GM18520 (cell line): ENCODE measurements at regions not wholly inside any gene's neighbourhood (a gene's known extent, or its start where the extent isn't known, plus 50 kb on each side); places are given as distances from the start of the nearest gene placed in this dataset.
"Not testable (repeated sequence)": the region's sequence is repeated elsewhere in the genome, so short reads cannot be mapped to it uniquely, and the experiment has no call there.

Experiments used
- ATAC-seq: cut with Tn5 transposase; IDR thresholded peaks from one replicate; pipeline ENCODE4 v1.9.1; 2021; ENCODE audit not compliant: unreplicated experiment

GRCh38 chr21:31417214-31417613 lies 73.2 kb upstream of the TIAM1 start:
- ATAC-seq: not testable (repeated sequence)

DNA sequence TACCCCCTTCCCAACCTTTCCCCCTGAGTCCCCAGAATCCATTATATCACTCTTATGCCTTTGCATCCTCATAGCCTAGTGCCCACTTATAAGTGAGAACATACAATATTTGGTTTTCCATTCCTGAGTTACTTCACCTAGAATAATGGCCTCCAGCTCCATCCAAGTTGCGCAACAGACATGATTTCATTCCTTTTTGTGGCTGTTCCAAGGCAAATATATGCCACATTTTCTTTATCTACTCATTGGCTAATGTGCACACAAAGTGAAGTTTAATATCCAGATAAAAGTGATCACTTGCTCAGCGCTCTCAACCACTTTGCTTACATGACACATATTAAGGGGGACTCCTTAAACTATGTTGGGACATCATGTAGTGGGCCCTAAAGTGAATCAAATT lies 72.4 kb upstream of the TIAM1 start:
- no peak for ATAC-seq

DNA sequence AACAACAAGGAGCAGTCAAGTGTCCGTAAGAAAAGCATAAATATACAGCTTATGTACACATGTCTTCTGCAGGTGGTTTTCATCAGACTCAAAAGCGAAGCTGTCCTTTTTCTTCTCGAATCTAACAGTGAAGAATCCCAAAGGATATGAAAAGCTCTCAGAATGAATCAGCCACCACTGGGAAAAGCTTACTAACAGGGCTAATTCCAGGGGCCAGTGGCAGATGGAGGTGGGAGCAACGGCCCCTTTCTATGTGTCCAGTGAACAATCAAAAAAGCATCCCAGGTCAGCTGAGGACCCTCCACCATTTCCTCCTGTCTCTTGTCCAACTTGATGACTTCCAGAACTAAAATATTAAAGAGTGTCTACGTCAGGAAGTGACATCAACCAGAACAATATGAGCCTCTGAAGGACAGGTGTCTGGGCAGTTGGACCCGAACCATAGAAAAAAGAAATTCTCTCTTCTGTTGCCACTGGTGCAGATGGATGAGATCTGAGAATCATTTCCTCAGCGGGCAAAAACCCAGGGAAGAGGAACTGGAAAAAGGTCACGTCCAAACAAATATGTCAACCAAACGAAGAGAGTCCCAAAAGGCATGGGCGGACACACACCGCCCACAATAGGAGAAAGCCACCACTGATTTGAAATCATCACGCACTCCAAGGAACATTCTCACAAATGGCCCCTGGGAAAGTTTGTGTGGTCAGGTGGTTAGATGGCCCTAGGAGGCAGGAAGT lies 70.4 kb upstream of the TIAM1 start:
- no peak for ATAC-seq

GRCh38 chr21:31413698-31414097 lies 69.6 kb upstream of the TIAM1 start:
- ATAC-seq: no peak

- ATAC-seq: no peak
These were observed 66.6 kb upstream of the TIAM1 start for GRCh38 chr21:31410499-31411131.

GRCh38 chr21:31409831-31410487 lies 65.9 kb upstream of the TIAM1 start:
- no peak for ATAC-seq

DNA sequence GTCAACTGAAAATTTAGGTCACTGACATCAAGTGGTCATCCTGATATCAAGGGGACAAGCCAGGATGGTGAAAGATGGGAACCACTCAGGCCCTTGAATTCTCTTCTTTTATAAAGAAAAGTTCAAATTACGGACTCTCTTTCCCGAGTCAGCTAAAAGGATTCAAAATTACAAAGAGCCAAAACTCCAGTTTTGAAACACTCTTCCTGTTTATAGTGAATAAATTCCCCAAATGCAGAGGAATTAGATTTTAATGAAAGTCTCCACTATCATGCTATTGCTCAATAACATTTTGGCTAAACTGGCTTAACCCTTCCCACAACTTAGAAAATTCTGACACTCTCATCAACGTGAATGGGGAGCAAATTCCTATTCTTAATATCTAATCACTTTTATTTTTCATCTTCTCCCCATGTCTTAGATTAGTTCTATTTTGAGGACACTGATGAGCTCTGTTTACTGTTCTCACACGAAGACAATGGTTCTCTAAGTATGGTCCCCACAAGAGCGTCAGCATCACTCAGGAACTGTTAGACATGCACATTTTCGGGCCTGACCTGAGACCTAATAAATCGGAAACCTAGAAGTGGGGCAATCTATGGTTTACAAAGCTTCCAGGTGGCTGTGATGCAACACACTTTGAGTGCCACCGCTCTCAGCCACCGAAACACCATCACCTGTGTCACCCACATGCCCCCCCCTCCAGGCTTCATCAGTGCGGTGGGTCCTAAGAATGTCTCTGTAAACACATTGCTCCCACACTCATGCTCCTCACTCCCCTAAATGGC lies 64.4 kb upstream of the TIAM1 start:
- no peak for ATAC-seq

DNA sequence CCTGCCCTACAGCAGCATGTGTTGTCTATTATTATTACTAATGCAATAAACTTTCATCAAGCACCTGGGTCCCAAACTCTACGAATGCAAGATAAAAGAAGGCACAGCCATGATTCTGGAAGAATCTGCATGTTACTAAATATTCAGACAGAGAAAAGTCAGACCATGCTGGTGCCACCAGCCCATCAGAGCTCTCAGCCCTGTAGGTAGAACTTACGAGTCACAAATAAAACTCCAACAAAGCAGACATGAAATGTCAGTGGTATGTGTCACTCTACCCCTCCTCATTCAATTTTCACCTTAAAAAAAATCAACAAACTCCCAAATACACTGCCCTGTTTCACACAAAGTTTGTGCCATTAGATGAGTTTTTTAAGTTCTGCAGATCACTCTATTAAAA lies 62.4 kb upstream of the TIAM1 start:
- no peak for ATAC-seq

- no peak for ATAC-seq
These were observed 61.5 kb upstream of the TIAM1 start for GRCh38 chr21:31405604-31406003.

DNA sequence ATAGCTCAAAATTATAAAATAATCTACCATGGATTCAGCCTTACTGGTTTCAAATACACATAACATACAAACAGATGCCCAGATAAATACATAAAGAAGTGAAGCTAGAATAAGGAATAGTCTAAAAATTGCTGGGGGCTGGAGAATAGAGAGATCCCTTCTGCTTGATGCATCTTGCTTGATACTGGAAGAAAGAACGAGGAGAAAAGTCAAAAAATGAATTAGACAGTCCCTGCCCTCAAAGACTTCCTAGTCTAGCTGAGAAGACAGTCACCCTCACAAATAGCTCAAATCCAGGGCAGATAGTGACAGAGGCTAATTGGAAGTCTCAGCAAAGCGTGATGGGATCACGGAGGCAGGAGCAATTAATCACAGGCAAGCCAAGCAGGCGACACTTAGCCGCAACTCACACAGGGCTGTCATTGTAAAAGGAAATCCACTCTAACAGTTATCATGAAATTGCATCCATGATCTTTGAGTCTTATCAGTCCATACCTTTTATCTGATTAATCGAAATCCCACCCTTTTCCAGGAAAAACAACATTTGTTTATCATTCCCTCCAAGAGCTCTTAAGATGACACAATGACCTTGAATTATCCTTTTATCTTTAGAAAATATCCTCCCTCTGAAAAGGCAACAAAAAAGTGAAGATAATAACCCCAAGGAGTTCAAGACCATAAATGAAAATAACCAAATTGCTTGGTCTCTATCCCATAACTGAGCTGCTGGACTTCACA lies 59.7 kb upstream of the TIAM1 start:
- no peak for ATAC-seq

GRCh38 chr21:31399591-31399990 lies 55.5 kb upstream of the TIAM1 start:
- ATAC-seq: no peak

DNA sequence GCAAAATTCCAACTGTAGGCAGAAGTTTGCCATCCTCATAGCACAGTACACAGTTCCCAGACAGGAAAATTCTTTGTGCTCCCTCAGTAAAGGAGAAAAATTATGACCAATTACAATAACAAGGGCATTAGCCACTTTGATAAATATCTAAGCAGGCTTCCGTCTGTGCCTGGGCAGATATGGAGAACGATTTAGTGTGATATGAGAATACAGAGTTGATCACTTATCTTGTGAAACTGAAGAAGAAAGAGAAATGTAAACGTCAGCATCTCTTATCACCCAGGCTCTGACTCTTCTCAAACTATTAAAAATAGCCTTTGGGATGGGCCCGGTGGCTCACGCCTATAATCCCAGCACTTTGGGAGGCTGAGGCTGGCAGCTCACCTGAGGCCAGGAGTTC lies 54.5 kb upstream of the TIAM1 start:
- no peak for ATAC-seq

GRCh38 chr21:31397939-31398338 lies 53.9 kb upstream of the TIAM1 start:
- ATAC-seq: no peak

DNA sequence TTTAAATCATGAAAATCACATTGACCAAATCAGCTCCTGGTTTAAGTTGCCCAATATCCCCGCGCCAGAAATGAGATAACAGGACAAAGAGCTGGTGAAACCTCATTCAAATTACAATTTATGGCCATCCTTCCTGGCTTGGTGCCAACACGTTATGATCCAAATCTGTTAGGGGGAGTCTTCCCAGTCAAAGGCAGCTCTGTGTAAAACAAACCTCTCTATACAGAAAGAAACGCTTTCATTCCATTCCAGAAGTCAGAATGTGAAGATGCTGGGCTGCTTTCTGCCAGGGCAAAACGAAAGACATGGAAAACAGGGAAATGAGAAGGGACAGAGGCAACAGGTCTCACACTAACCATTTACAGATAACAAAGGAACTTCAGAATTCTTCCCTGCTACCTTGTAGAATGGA lies 53.5 kb upstream of the TIAM1 start:
- ATAC-seq: no peak

GRCh38 chr21:31397030-31397429 lies 53.0 kb upstream of the TIAM1 start:
- ATAC-seq: no peak

DNA sequence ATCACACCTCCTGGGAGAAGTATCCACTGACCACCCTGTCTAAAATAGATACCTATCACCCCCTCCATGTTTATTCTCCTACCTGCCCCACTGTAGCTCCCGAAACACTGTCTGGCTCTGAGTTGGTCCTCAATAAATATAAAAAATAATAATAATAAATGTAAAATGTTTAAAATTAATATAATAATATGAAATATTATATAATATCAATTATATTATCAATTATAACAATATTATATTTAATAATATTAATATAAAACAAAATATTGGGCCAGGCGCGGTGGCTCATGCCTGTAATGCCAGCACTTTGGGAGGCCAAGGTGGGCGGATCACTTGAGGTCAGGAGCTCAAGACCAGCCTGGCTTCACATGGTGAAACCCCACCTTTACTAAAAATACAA lies 52.3 kb upstream of the TIAM1 start:
- ATAC-seq: no peak

DNA sequence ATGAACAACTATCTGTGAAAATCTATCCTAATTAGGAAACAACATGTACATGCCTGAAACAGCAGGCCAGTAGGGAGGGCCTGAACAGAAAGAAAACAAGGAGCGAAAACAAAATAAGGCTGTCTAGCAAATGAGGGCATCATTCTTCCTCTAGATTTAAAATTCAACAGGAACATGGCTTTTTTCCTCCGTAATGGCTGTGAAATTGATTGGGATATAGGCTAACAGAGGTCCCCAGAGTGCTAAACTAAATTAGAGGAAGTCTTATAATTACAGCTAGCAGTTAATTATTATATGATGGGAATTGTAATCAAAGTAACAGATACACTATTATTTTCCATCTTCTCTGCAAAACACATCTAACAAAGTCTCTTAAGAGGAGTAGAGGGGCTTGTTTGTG lies 51.7 kb upstream of the TIAM1 start:
- no peak for ATAC-seq

- ATAC-seq: no peak
These were observed 51.2 kb upstream of the TIAM1 start for GRCh38 chr21:31395268-31395667.

- no peak for ATAC-seq
These were observed 50.2 kb upstream of the TIAM1 start for GRCh38 chr21:31394309-31394708.
